B cell (primary cell): ENCODE measurements at regions not wholly inside any gene's neighbourhood (a gene's known extent, or its start where the extent isn't known, plus 50 kb on each side); places are given as distances from the start of the nearest gene placed in this dataset.

Source experiments
- EZH2 ChIP-seq: IDR thresholded peaks from 2 replicates; pipeline ENCODE4 v1.6.1; 2012; ENCODE audit warnings: borderline replicate concordance, low read depth, mild to moderate bottlenecking, moderate library complexity, low read length; ENCODE audit not compliant: insufficient read depth, poor library complexity, severe bottlenecking
- TF ChIP-seq, protein P1 (sequence below): fragments of 200-600 bp; IDR thresholded peaks from one replicate; pipeline ENCODE4 v1.8.0; 2022; ENCODE audit warnings: antibody characterized with exemption, mild to moderate bottlenecking

DNA sequence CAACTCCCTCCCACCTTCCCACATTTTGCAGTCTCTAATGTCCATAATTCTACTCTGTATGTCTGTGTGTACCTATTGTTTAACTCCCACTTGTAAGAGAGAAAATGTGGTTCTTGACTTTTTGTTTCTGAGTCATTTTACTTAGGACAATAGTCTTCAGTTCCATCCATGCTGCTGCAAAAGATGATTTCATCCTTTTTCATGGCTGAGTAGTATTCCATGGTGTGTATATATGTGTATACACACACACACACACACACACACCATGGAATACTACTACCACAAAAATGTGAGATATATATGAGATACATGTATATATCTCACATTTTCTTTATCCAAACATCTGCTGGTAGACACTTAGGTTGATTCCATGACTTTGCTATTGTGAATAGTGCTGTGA lies 182.1 kb upstream of the GALNT17 start:
- TF ChIP-seq, protein P1, sequence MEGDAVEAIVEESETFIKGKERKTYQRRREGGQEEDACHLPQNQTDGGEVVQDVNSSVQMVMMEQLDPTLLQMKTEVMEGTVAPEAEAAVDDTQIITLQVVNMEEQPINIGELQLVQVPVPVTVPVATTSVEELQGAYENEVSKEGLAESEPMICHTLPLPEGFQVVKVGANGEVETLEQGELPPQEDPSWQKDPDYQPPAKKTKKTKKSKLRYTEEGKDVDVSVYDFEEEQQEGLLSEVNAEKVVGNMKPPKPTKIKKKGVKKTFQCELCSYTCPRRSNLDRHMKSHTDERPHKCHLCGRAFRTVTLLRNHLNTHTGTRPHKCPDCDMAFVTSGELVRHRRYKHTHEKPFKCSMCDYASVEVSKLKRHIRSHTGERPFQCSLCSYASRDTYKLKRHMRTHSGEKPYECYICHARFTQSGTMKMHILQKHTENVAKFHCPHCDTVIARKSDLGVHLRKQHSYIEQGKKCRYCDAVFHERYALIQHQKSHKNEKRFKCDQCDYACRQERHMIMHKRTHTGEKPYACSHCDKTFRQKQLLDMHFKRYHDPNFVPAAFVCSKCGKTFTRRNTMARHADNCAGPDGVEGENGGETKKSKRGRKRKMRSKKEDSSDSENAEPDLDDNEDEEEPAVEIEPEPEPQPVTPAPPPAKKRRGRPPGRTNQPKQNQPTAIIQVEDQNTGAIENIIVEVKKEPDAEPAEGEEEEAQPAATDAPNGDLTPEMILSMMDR, result no peak
- TF ChIP-seq EZH2, result no peak
